Esophagus squamous epithelium (tissue), 5 donors: ENCODE measurements at regions not wholly inside any gene's neighbourhood (a gene's known extent, or its start where the extent isn't known, plus 50 kb on each side); places are given as distances from the start of the nearest gene placed in this dataset.

ENCODE experiments used
- DNase-seq: peaks from one replicate; lab custom pipeline; 2025; lab: John Stamatoyannopoulos, UW
- H3K27ac ChIP-seq, 4 donors: fragments of 200-600 bp; sonication (generic); one replicate each; pipeline ENCODE4 v1.5.1; 2016 to 2019; ENCODE audit warnings: mild to moderate bottlenecking in 1 of 4
- H3K27me3 ChIP-seq, 4 donors: fragments of 200-600 bp; sonication (generic); 1 replicate in 3 of 4; 2 replicates in 1 of 4; pipeline versions ENCODE4 v1.5.1 to v1.6.0; 2017 to 2021; ENCODE audit warnings: antibody characterized with exemption in 1 of 4
- H3K36me3 ChIP-seq, 3 donors: fragments of 200-600 bp; sonication (generic); one replicate each; pipeline ENCODE4 v1.5.1; 2016 to 2019
- H3K4me1 ChIP-seq, 3 donors: fragments of 200-600 bp; sonication (generic); one replicate each; pipeline ENCODE4 v1.5.1; 2017 to 2019
- H3K4me3 ChIP-seq, 4 donors: fragments of 200-600 bp; sonication (generic); 1 replicate in 3 of 4; 2 replicates in 1 of 4; pipeline ENCODE4 v1.5.1; 2016 to 2019; ENCODE audit warnings: mild to moderate bottlenecking in 2 of 4, moderate library complexity in 1 of 4
- H3K9me3 ChIP-seq, 3 donors: fragments of 200-600 bp; sonication (generic); one replicate each; pipeline ENCODE4 v1.5.1; 2016 to 2019
- CTCF ChIP-seq, 6 experiments: fragments of 450-650 bp in 4 of 6; fragments of 200-600 bp in 2 of 6; sonication (generic) in 2 of 6; IDR thresholded peaks; one replicate each; pipeline ENCODE4 v1.5.1; 2016 to 2019; ENCODE audit warnings: antibody characterized with exemption in 6 of 6, mild to moderate bottlenecking in 4 of 6, moderate library complexity in 4 of 6
- POLR2A ChIP-seq, 4 donors: fragments of 450-650 bp; IDR thresholded peaks; one replicate each; pipeline ENCODE4 v1.6.1; 2017; ENCODE audit warnings: antibody characterized with exemption in 4 of 4, mild to moderate bottlenecking in 4 of 4, moderate library complexity in 3 of 4
- WGBS, 2 donors: methylation state at CpG; one replicate each; pipeline ENCODE4 v1.1.5; 2018; 5-methylcytosine and 5-hydroxymethylcytosine counted together
- intact Hi-C: fragments of 100-400 bp; cut with DNase I; formaldehyde crosslinking; loops from one replicate; pipeline ENCODE4 v1.15.0; 2022
- donor health status: DM: yes; HTN: yes; CAD: no.

GRCh38 chr5:68962757-68963484, 130.9 kb upstream of the SLC30A5 start:
- Histone ChIP-seq H3K36me3 (no peaks in the 10 kb centered on the region), H3K9me3 (no peaks in the 10 kb centered on the region), H3K27me3 (no peaks in the 10 kb centered on the region), H3K4me3 (no peak overlapping the region), H3K4me1 (peaks cover 0 to 11% (median 0%) of the 10 kb centered on the region in 3 donors), H3K27ac (peak overlapping the region in 1 of 4 donors; percentile 36)
- TF ChIP-seq POLR2A (IDR thresholded peaks at IDR 0.05) (no peak), CTCF (IDR thresholded peaks at IDR 0.05) (peak; percentile 71 to 80 (median 76))
- intact Hi-C loops = no loop called here
- 27 to 34% methylated on average over 15 to 16 of the region's 16 CpGs for WGBS, 2 donors
- DNase-seq = no peak

GRCh38 chr5:68964679-68965078, 129.1 kb upstream of the SLC30A5 start:
- Histone ChIP-seq H3K27ac (no peak overlapping the region), H3K9me3 (no peaks in the 10 kb centered on the region), H3K36me3 (no peaks in the 10 kb centered on the region), H3K27me3 (no peaks in the 10 kb centered on the region), H3K4me1 (peaks cover 0 to 11% (median 0%) of the 10 kb centered on the region in 3 donors), H3K4me3 (no peak overlapping the region)
- WGBS, 2 donors = 81 to 83% methylated on average over 3 of the region's 3 CpGs
- DNase-seq = no peak
- intact Hi-C loops = no loop called here
- TF ChIP-seq CTCF (IDR thresholded peaks at IDR 0.05) (no peak), POLR2A (IDR thresholded peaks at IDR 0.05) (no peak)

GRCh38 chr5:68965926-68966325, 127.9 kb upstream of the SLC30A5 start:
- TF ChIP-seq POLR2A (IDR thresholded peaks at IDR 0.05) = no peak
- TF ChIP-seq CTCF (IDR thresholded peaks at IDR 0.05) = no peak
- intact Hi-C loops = no loop called here
- Histone ChIP-seq H3K4me3 (no peak overlapping the region), H3K27ac (no peak overlapping the region), H3K36me3 (no peaks in the 10 kb centered on the region), H3K9me3 (no peaks in the 10 kb centered on the region), H3K27me3 (no peaks in the 10 kb centered on the region), H3K4me1 (peaks cover 0 to 11% (median 0%) of the 10 kb centered on the region in 3 donors)
- WGBS, 2 donors = 88 to 90% methylated on average over 3 of the region's 3 CpGs
- DNase-seq = no peak

- Histone ChIP-seq H3K4me1 (peaks cover 0 to 11% (median 0%) of the 10 kb centered on the region in 3 donors), H3K4me3 (no peak overlapping the region), H3K27ac (no peak overlapping the region), H3K36me3 (no peaks in the 10 kb centered on the region), H3K27me3 (no peaks in the 10 kb centered on the region), H3K9me3 (no peaks in the 10 kb centered on the region)
- 61 to 69% methylated on average over 5 of the region's 5 CpGs for WGBS, 2 donors
- TF ChIP-seq POLR2A (IDR thresholded peaks at IDR 0.05) (no peak), CTCF (IDR thresholded peaks at IDR 0.05) (no peak)
- DNase-seq = no peak
- intact Hi-C loops = no loop called here
Measured at GRCh38 chr5:68966596-68966995, 127.2 kb upstream of the SLC30A5 start.

GRCh38 chr5:68968429-68968828, 125.4 kb upstream of the SLC30A5 start:
- H3K27ac ChIP-seq = no peak overlapping the region
- TF ChIP-seq CTCF (IDR thresholded peaks at IDR 0.05) (no peak), POLR2A (IDR thresholded peaks at IDR 0.05) (no peak)
- no peaks in the 10 kb centered on the region for H3K9me3 ChIP-seq
- no peaks in the 10 kb centered on the region for H3K27me3 ChIP-seq
- H3K4me1 ChIP-seq = no peaks in the 10 kb centered on the region
- no peaks in the 10 kb centered on the region for H3K36me3 ChIP-seq
- DNase-seq = no peak
- intact Hi-C loops = no loop called here
- H3K4me3 ChIP-seq = no peak overlapping the region
